Uterus (tissue), 2 donors: ENCODE measurements at regions not wholly inside any gene's neighbourhood (a gene's known extent, or its start where the extent isn't known, plus 50 kb on each side); places are given as distances from the start of the nearest gene placed in this dataset.
"Not testable (repeated sequence)": the region's sequence is repeated elsewhere in the genome, so short reads cannot be mapped to it uniquely, and the experiment has no call there.

Experiments
- POLR2A ChIP-seq, 2 donors: fragments of 450-650 bp; IDR thresholded peaks; one replicate each; pipeline ENCODE4 v1.6.1; 2016; ENCODE audit warnings: antibody characterized with exemption in 2 of 2, mild to moderate bottlenecking in 1 of 2, moderate library complexity in 1 of 2
- TF ChIP-seq, protein P1 (sequence below), 4 experiments: fragments of 200-600 bp in 2 of 4; fragments of 450-650 bp in 2 of 4; sonication (generic) in 2 of 4; IDR thresholded peaks; one replicate each; pipeline ENCODE4 v1.5.1; 2016 to 2019; ENCODE audit warnings: antibody characterized with exemption in 4 of 4, mild to moderate bottlenecking in 2 of 4, moderate library complexity in 1 of 4

DNA sequence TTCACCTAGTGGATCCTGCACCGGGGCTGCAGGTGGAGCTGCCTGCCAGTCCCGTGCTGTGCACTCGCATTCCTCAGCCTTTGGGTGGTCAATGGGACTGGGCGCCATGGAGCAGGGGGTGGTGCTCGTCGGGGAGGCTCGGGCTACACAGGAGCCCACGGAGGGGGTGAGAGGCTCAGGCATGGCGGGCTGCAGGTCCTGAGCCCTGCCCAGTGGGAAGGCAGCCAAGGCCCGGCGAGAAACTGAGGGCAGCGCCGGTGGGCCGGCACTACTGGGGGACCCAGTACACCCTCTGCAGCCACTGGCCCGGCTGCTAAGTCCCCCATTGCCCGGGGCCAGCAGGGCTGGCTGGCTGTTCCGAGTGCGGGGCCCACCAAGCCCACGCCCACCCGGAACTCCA, 401.0 kb upstream of the CDH9 start:
- TF ChIP-seq POLR2A (IDR thresholded peaks at IDR 0.05), result not testable (repeated sequence)
- TF ChIP-seq, protein P1, sequence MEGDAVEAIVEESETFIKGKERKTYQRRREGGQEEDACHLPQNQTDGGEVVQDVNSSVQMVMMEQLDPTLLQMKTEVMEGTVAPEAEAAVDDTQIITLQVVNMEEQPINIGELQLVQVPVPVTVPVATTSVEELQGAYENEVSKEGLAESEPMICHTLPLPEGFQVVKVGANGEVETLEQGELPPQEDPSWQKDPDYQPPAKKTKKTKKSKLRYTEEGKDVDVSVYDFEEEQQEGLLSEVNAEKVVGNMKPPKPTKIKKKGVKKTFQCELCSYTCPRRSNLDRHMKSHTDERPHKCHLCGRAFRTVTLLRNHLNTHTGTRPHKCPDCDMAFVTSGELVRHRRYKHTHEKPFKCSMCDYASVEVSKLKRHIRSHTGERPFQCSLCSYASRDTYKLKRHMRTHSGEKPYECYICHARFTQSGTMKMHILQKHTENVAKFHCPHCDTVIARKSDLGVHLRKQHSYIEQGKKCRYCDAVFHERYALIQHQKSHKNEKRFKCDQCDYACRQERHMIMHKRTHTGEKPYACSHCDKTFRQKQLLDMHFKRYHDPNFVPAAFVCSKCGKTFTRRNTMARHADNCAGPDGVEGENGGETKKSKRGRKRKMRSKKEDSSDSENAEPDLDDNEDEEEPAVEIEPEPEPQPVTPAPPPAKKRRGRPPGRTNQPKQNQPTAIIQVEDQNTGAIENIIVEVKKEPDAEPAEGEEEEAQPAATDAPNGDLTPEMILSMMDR (IDR thresholded peaks at IDR 0.05), result not testable (repeated sequence)
